ENCODE measurements at regions not wholly inside any gene's neighbourhood (a gene's known extent, or its start where the extent isn't known, plus 50 kb on each side); places are given as distances from the start of the nearest gene placed in this dataset.

- Histone ChIP-seq H3K9me3 (ENCODE audit: insufficient read depth, low read depth, low read length) (no peaks in the 10 kb centered on the region), H3K27me3 (ENCODE audit: insufficient read depth, low read length) (no peaks in the 10 kb centered on the region), H2AFZ (ENCODE audit: insufficient read depth, low read length, poor library complexity) (no peak overlapping the region), H3K4me2 (ENCODE audit: low read length) (no peak overlapping the region), H4K91ac (ENCODE audit: low read depth, low read length) (no peak overlapping the region), H3K36me3 (ENCODE audit: control insufficient read depth in 1 of 2, insufficient read depth in 2 of 2, low read length in 2 of 2) (no peaks in the 10 kb centered on the region), H3K4me1 (ENCODE audit: control insufficient read depth in 1 of 2, insufficient read depth in 2 of 2, low read length in 2 of 2) (peaks cover 3% of the 10 kb centered on the region in 2 experiments), H3K14ac (ENCODE audit: low read length) (no peak overlapping the region), H2BK5ac (ENCODE audit: low read depth, low read length, poor library complexity) (no peak overlapping the region), H3K27ac (ENCODE audit: low read depth, low read length) (no peak overlapping the region), H2AK5ac (ENCODE audit: low read length) (no peak overlapping the region), H4K8ac (ENCODE audit: low read depth, low read length) (no peak overlapping the region), H3K4ac (ENCODE audit: low read depth, low read length) (no peak overlapping the region), H3K23ac (ENCODE audit: low read length) (no peak overlapping the region), H2BK12ac (ENCODE audit: low read length) (no peak overlapping the region), H3K18ac (ENCODE audit: low read length) (no peak overlapping the region), H4K12ac (ENCODE audit: low read depth, low read length) (no peak overlapping the region), H2BK120ac (ENCODE audit: insufficient read depth, low read length, poor library complexity) (no peak overlapping the region), H3K4me3 (ENCODE audit: low read depth, low read length) (no peak overlapping the region), H3K79me2 (ENCODE audit: control insufficient read depth, insufficient read depth, low read length, poor library complexity) (no peaks in the 10 kb centered on the region), H3K9ac (ENCODE audit: low read length) (no peak overlapping the region), H3K79me1 (ENCODE audit: low read length) (no peaks in the 10 kb centered on the region)
- WGBS (ENCODE audit: extremely low coverage, insufficient coverage, insufficient read length) = no CpG with 5 or more reads among the region's 2 CpGs
- DNase-seq = no peak
These were observed 366.2 kb downstream of the HRH4 start for GRCh38 chr18:24826605-24827004.

GRCh38 chr18:24827501-24827900, 367.1 kb downstream of the HRH4 start:
- Histone ChIP-seq H4K12ac (ENCODE audit: low read depth, low read length) (no peak overlapping the region), H3K27me3 (ENCODE audit: insufficient read depth, low read length) (no peaks in the 10 kb centered on the region), H2BK5ac (ENCODE audit: low read depth, low read length, poor library complexity) (no peak overlapping the region), H3K4me1 (ENCODE audit: control insufficient read depth in 1 of 2, insufficient read depth in 2 of 2, low read length in 2 of 2) (peaks cover 5 to 6% of the 10 kb centered on the region in 2 experiments), H2AK5ac (ENCODE audit: low read length) (no peak overlapping the region), H2BK120ac (ENCODE audit: insufficient read depth, low read length, poor library complexity) (no peak overlapping the region), H2BK12ac (ENCODE audit: low read length) (no peak overlapping the region), H3K9me3 (ENCODE audit: insufficient read depth, low read depth, low read length) (no peaks in the 10 kb centered on the region), H4K8ac (ENCODE audit: low read depth, low read length) (no peak overlapping the region), H3K18ac (ENCODE audit: low read length) (no peak overlapping the region), H3K23ac (ENCODE audit: low read length) (no peak overlapping the region), H3K79me2 (ENCODE audit: control insufficient read depth, insufficient read depth, low read length, poor library complexity) (no peaks in the 10 kb centered on the region), H3K27ac (ENCODE audit: low read depth, low read length) (no peak overlapping the region), H3K4me2 (ENCODE audit: low read length) (no peak overlapping the region), H3K9ac (ENCODE audit: low read length) (no peak overlapping the region), H3K14ac (ENCODE audit: low read length) (no peak overlapping the region), H3K4me3 (ENCODE audit: low read depth, low read length) (no peak overlapping the region), H2AFZ (ENCODE audit: insufficient read depth, low read length, poor library complexity) (no peak overlapping the region), H4K91ac (ENCODE audit: low read depth, low read length) (no peak overlapping the region), H3K36me3 (ENCODE audit: control insufficient read depth in 1 of 2, insufficient read depth in 2 of 2, low read length in 2 of 2) (no peaks in the 10 kb centered on the region), H3K4ac (ENCODE audit: low read depth, low read length) (no peak overlapping the region), H3K79me1 (ENCODE audit: low read length) (no peaks in the 10 kb centered on the region)
- no peak for DNase-seq
- WGBS (ENCODE audit: extremely low coverage, insufficient coverage, insufficient read length) = no CpG with 5 or more reads among the region's 1 CpG

DNA sequence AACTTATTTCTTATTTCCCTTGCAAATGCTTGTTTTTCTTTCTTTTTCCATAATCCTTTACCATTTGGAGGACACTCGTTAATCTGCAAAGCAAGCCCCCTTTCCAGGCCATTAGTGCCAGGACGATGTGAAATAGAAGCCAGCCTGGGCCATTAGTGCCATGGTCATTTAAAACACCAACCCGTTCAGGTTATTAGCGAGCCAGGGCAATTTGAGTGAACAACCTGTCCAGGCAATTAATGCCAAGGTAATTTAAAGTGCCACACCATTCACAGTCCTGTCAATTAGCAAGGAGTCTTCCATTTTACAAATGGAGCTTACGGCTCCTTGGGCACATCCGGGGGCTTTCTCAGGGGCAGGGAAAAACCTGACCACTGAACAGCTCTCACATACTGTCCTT, 370.6 kb downstream of the HRH4 start:
- H3K27ac ChIP-seq (ENCODE audit: low read depth, low read length) = no peak overlapping the region
- no peaks in the 10 kb centered on the region for H3K79me1 ChIP-seq (ENCODE audit: low read length)
- WGBS (ENCODE audit: extremely low coverage, insufficient coverage, insufficient read length) = no CpG with 5 or more reads among the region's 6 CpGs

DNA sequence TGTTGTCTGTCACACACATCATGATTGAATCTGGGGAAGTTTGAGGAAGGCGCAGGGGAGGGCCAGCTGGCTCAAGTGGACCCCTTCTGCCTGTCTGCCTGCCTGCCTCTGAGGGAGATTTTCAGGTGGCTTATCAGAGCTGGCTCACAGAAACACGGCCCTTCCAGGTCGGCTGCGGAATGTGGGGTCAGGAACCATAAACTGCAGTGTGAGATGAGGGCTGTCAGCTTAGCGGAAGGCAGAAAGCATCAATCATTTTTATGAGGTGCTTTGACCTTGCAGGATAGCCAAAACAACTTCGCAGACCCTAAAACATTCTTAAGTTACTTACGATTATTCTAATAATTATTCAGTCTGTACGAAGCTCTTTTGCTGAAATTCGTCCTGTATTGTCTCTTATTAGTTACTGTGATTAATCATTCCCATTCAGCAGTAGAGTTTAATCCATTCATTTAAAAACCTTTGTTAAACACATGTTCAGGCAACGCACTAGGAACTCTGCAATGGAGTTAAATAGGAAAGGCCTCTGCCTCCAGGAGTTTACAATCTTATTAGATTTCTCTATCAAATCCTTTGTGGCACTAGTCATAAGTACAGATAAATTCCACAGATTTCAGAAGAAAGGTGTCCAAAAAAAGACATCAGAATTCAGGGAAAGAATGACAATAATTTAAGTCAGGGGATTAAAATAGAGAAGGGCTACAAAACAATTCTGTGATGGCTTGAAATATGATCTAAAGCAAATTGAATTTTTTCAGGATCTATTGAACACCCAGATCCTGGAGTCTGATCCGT, 371.6 kb downstream of the HRH4 start:
- no peak overlapping the region for H2BK12ac ChIP-seq (ENCODE audit: low read length)
- no peaks in the 10 kb centered on the region for H3K79me1 ChIP-seq (ENCODE audit: low read length)

More for the DNA sequence above, 370.6 kb downstream of the HRH4 start:
- no peak for DNase-seq
- Histone ChIP-seq H4K12ac (ENCODE audit: low read depth, low read length) (no peak overlapping the region), H3K36me3 (ENCODE audit: control insufficient read depth in 1 of 2, insufficient read depth in 2 of 2, low read length in 2 of 2) (no peaks in the 10 kb centered on the region), H2AK5ac (ENCODE audit: low read length) (no peak overlapping the region), H3K27me3 (ENCODE audit: insufficient read depth, low read length) (no peaks in the 10 kb centered on the region), H3K4me2 (ENCODE audit: low read length) (no peak overlapping the region), H4K8ac (ENCODE audit: low read depth, low read length) (no peak overlapping the region), H2BK120ac (ENCODE audit: insufficient read depth, low read length, poor library complexity) (no peak overlapping the region), H4K91ac (ENCODE audit: low read depth, low read length) (no peak overlapping the region), H2BK12ac (ENCODE audit: low read length) (no peak overlapping the region), H3K9ac (ENCODE audit: low read length) (no peak overlapping the region), H3K79me2 (ENCODE audit: control insufficient read depth, insufficient read depth, low read length, poor library complexity) (no peaks in the 10 kb centered on the region), H3K23ac (ENCODE audit: low read length) (no peak overlapping the region), H3K4me3 (ENCODE audit: low read depth, low read length) (no peak overlapping the region), H2AFZ (ENCODE audit: insufficient read depth, low read length, poor library complexity) (no peak overlapping the region), H2BK5ac (ENCODE audit: low read depth, low read length, poor library complexity) (no peak overlapping the region), H3K18ac (ENCODE audit: low read length) (no peak overlapping the region), H3K4me1 (ENCODE audit: control insufficient read depth in 1 of 2, insufficient read depth in 2 of 2, low read length in 2 of 2) (peaks cover 5 to 6% of the 10 kb centered on the region in 2 experiments), H3K14ac (ENCODE audit: low read length) (no peak overlapping the region), H3K4ac (ENCODE audit: low read depth, low read length) (no peak overlapping the region), H3K9me3 (ENCODE audit: insufficient read depth, low read depth, low read length) (no peaks in the 10 kb centered on the region)

More for the DNA sequence above, 371.6 kb downstream of the HRH4 start:
- H3K36me3 ChIP-seq (ENCODE audit: control insufficient read depth in 1 of 2, insufficient read depth in 2 of 2, low read length in 2 of 2) = no peaks in the 10 kb centered on the region
- DNase-seq = no peak
- H3K4me1 ChIP-seq (ENCODE audit: control insufficient read depth in 1 of 2, insufficient read depth in 2 of 2, low read length in 2 of 2) = peaks cover 5 to 6% of the 10 kb centered on the region in 2 experiments
- no peaks in the 10 kb centered on the region for H3K9me3 ChIP-seq (ENCODE audit: insufficient read depth, low read depth, low read length)
- H2AK5ac ChIP-seq (ENCODE audit: low read length) = no peak overlapping the region
- H3K23ac ChIP-seq (ENCODE audit: low read length) = no peak overlapping the region
- H2BK5ac ChIP-seq (ENCODE audit: low read depth, low read length, poor library complexity) = no peak overlapping the region
- H3K18ac ChIP-seq (ENCODE audit: low read length) = no peak overlapping the region
- H3K4me2 ChIP-seq (ENCODE audit: low read length) = no peak overlapping the region
- H3K9ac ChIP-seq (ENCODE audit: low read length) = no peak overlapping the region
- no peak overlapping the region for H3K27ac ChIP-seq (ENCODE audit: low read depth, low read length)
- no CpG with 5 or more reads among the region's 11 CpGs for WGBS (ENCODE audit: extremely low coverage, insufficient coverage, insufficient read length)
- no peak overlapping the region for H3K4ac ChIP-seq (ENCODE audit: low read depth, low read length)
- no peak overlapping the region for H2AFZ ChIP-seq (ENCODE audit: insufficient read depth, low read length, poor library complexity)
- no peak overlapping the region for H2BK120ac ChIP-seq (ENCODE audit: insufficient read depth, low read length, poor library complexity)
- no peaks in the 10 kb centered on the region for H3K79me2 ChIP-seq (ENCODE audit: control insufficient read depth, insufficient read depth, low read length, poor library complexity)
- no peak overlapping the region for H4K12ac ChIP-seq (ENCODE audit: low read depth, low read length)
- no peak overlapping the region for H3K4me3 ChIP-seq (ENCODE audit: low read depth, low read length)
- no peak overlapping the region for H4K8ac ChIP-seq (ENCODE audit: low read depth, low read length)
- no peaks in the 10 kb centered on the region for H3K27me3 ChIP-seq (ENCODE audit: insufficient read depth, low read length)
- H4K91ac ChIP-seq (ENCODE audit: low read depth, low read length) = no peak overlapping the region
- no peak overlapping the region for H3K14ac ChIP-seq (ENCODE audit: low read length)
